SHP77 treated with DMSO at 0.1 percent for 48 hours (cell line): ENCODE measurements at regions not wholly inside any gene's neighbourhood (a gene's known extent, or its start where the extent isn't known, plus 50 kb on each side); places are given as distances from the start of the nearest gene placed in this dataset.

Experiments
- DNase-seq: peaks from one replicate; lab custom pipeline; 2025; lab: John Stamatoyannopoulos, UW

- no peak for DNase-seq
Measured at GRCh38 chr9:126126807-126127206, 199.8 kb upstream of the MVB12B start.

- no peak for DNase-seq
Measured at GRCh38 chr9:126127591-126127990, 199.0 kb upstream of the MVB12B start.

- peak; percentile 46 for DNase-seq
Measured at GRCh38 chr9:126128494-126129142, 198.0 kb upstream of the MVB12B start.

GRCh38 chr9:126131066-126132010 is 195.3 kb upstream of the MVB12B start:
- no peak for DNase-seq

GRCh38 chr9:126132746-126133145 is 193.9 kb upstream of the MVB12B start:
- DNase-seq: no peak

GRCh38 chr9:126144196-126144595 is 182.4 kb upstream of the MVB12B start:
- DNase-seq: no peak

- no peak for DNase-seq
Measured at GRCh38 chr9:126144603-126145456, 181.8 kb upstream of the MVB12B start.

GRCh38 chr9:126145887-126146253 is 180.8 kb upstream of the MVB12B start:
- no peak for DNase-seq

GRCh38 chr9:126146254-126147145 is 180.1 kb upstream of the MVB12B start:
- peak; percentile 80 for DNase-seq

- no peak for DNase-seq
Measured at GRCh38 chr9:126147186-126147935, 179.3 kb upstream of the MVB12B start.

GRCh38 chr9:126147936-126148870 is 178.4 kb upstream of the MVB12B start:
- no peak for DNase-seq

GRCh38 chr9:126148994-126149393 is 177.6 kb upstream of the MVB12B start:
- no peak for DNase-seq

- DNase-seq: no peak
Measured at GRCh38 chr9:126149661-126150060, 177.0 kb upstream of the MVB12B start.

- peak; percentile 73 for DNase-seq
Measured at GRCh38 chr9:126150411-126151030, 176.1 kb upstream of the MVB12B start.

- peak; percentile 89 for DNase-seq
Measured at GRCh38 chr9:126151031-126151685, 175.5 kb upstream of the MVB12B start.

GRCh38 chr9:126151686-126152134 is 174.9 kb upstream of the MVB12B start:
- DNase-seq: peak; percentile 29

GRCh38 chr9:126152622-126153362 is 173.8 kb upstream of the MVB12B start:
- no peak for DNase-seq

GRCh38 chr9:126153382-126153781 is 173.2 kb upstream of the MVB12B start:
- no peak for DNase-seq
